K562 (cell line): ENCODE measurements at regions not wholly inside any gene's neighbourhood (a gene's known extent, or its start where the extent isn't known, plus 50 kb on each side); places are given as distances from the start of the nearest gene placed in this dataset.

ENCODE experiments used
- ATAC-seq: fragments of 200-7000 bp; cut with Tn5 transposase; 3 replicates; pipeline ENCODE4 v1.9.1; 2020; ENCODE audit warnings: moderate library complexity
- BruUV-seq: library from RNA; stranded (reverse); fragments of 400-500 nt; replicated peaks from 2 replicates; lab custom pipeline; 2021; lab: Mats Ljungman, UMichigan
- CTCF ChIA-PET: fragments of 300-600 bp; formaldehyde crosslinking; extraction: SDS; loops from one replicate; lab custom pipeline; 2021; ENCODE audit warnings: low intra/inter-chr PET ratio; lab: Yijun Ruan, JAX
- POLR2A ChIA-PET: fragments of 300-600, 350-650 bp; sonication (Branson Sonifier 250); formaldehyde crosslinking; extraction: SDS; loops from one replicate; lab custom pipeline; 2021; ENCODE audit warnings: antibody characterized with exemption, inconsistent platforms; lab: Yijun Ruan, JAX
- DNase-seq, 4 experiments: peaks; one replicate each; pipeline versions ENCODE4 v3.0.0 to v3.0.0-alpha.2; 2011 to 2018; ENCODE audit warnings: low spot score in 3 of 4, mixed read lengths in 3 of 4; ENCODE audit errors: extremely low read depth in 1 of 4
- FAIRE-seq: peaks from 2 replicates; lab custom pipeline; 2011; peaks lifted over from hg19 to GRCh38; lab: Jason Lieb, UNC
- H2AFZ ChIP-seq: 2 replicates; pipeline ENCODE4 v1.6.0; 2011; ENCODE audit warnings: low read depth, low read length, control low read depth, inconsistent platforms
- H3K27ac ChIP-seq: fragments of 200-600 bp; 3 replicates; pipeline ENCODE4 v1.8.0; 2011; ENCODE audit warnings: low read depth, mild to moderate bottlenecking, control low read depth, inconsistent platforms, low read length, moderate library complexity, mixed read lengths; ENCODE audit errors: extremely low read depth
- H3K27me3 ChIP-seq, 2 experiments: fragments of 300-600 bp in 1 of 2; 2 replicates in 1 of 2; 3 replicates in 1 of 2; pipeline versions ENCODE4 v1.6.0 to v1.8.0; 2011; ENCODE audit warnings: inconsistent platforms in 2 of 2, low read length in 2 of 2, mild to moderate bottlenecking in 1 of 2, mixed read lengths in 1 of 2, moderate library complexity in 1 of 2; ENCODE audit not compliant: control insufficient read depth in 2 of 2, insufficient read depth in 2 of 2
- H3K36me3 ChIP-seq: fragments of 300-600 bp; 3 replicates; pipeline ENCODE4 v1.8.0; 2011; ENCODE audit warnings: mild to moderate bottlenecking, low read length, inconsistent platforms; ENCODE audit not compliant: control insufficient read depth, insufficient read depth
- H3K4me1 ChIP-seq, 2 experiments: fragments of 200-600 bp in 1 of 2; replicated peaks in 1 of 2; 2 replicates in 1 of 2; 3 replicates in 1 of 2; pipeline versions ENCODE4 v1.5.1 to v1.8.0; 2011; ENCODE audit warnings: inconsistent platforms in 2 of 2, low read length in 2 of 2, mild to moderate bottlenecking in 1 of 2, mixed read lengths in 1 of 2, moderate library complexity in 1 of 2; ENCODE audit not compliant: control insufficient read depth in 2 of 2, insufficient read depth in 2 of 2
- H3K4me2 ChIP-seq: 2 replicates; pipeline ENCODE4 v1.6.1; 2011; ENCODE audit warnings: low read length, control low read depth, inconsistent platforms, mixed read lengths; ENCODE audit not compliant: insufficient read depth
- H3K4me3 ChIP-seq: fragments of 200-600 bp; sonication (generic), shearing (Covaris generic); 2 replicates; pipeline ENCODE4 v1.5.1; 2016; ENCODE audit warnings: control low read depth, inconsistent platforms
- H3K79me2 ChIP-seq: fragments of 200-600 bp; 3 replicates; pipeline ENCODE4 v1.8.0; 2011; ENCODE audit warnings: low read length, inconsistent platforms; ENCODE audit not compliant: control insufficient read depth, insufficient read depth
- H3K9ac ChIP-seq, 2 experiments: 2 replicates each; pipeline versions ENCODE4 v1.6.0 to v1.6.1; 2011; ENCODE audit warnings: low read depth in 2 of 2, low read length in 2 of 2, control low read depth in 1 of 2, inconsistent platforms in 1 of 2, mild to moderate bottlenecking in 1 of 2, mixed read lengths in 1 of 2; ENCODE audit not compliant: insufficient read depth in 1 of 2
- H3K9me1 ChIP-seq: one replicate; pipeline ENCODE4 v1.6.0; 2011; ENCODE audit warnings: inconsistent platforms, mild to moderate bottlenecking, low read length, moderate library complexity; ENCODE audit not compliant: control insufficient read depth, insufficient read depth
- H3K9me3 ChIP-seq: replicated peaks from 2 replicates; pipeline ENCODE4 v1.5.1; 2011; ENCODE audit warnings: low read depth, low read length, inconsistent platforms; ENCODE audit not compliant: control insufficient read depth, insufficient read depth
- H4K20me1 ChIP-seq: replicated peaks from 2 replicates; pipeline ENCODE4 v1.6.1; 2011; ENCODE audit warnings: low read length, inconsistent platforms, mixed read lengths; ENCODE audit not compliant: control insufficient read depth, insufficient read depth
- HDAC6 ChIP-seq: IDR thresholded peaks from 2 replicates; pipeline ENCODE4 v1.6.1; 2012; ENCODE audit warnings: low read depth, mild to moderate bottlenecking, control low read depth, inconsistent platforms, low read length, moderate library complexity
- IFI16 ChIP-seq: fragments of 250-450 bp; sonication (Bioruptor Pico); IDR thresholded peaks from 2 replicates; pipeline ENCODE4 v2.1.2; 2022; ENCODE audit warnings: mild to moderate bottlenecking, inconsistent platforms
- RFX7 ChIP-seq: fragments of 250-450 bp; sonication (Bioruptor Pico); IDR thresholded peaks from 2 replicates; pipeline ENCODE4 v1.5.1; 2021; ENCODE audit warnings: mild to moderate bottlenecking
- SIX5 ChIP-seq, 2 experiments: IDR thresholded peaks; 2 replicates each; pipeline ENCODE4 v1.6.1; 2011; ENCODE audit warnings: low read length in 2 of 2, borderline replicate concordance in 1 of 2, low read depth in 1 of 2, mild to moderate bottlenecking in 1 of 2, moderate library complexity in 1 of 2; ENCODE audit not compliant: insufficient read depth in 1 of 2
- SMARCB1 ChIP-seq: IDR thresholded peaks from 2 replicates; pipeline ENCODE4 v1.6.1; 2011; ENCODE audit warnings: improper control_type of control experiment, low read depth; ENCODE audit not compliant: insufficient read length
- VEZF1 ChIP-seq: fragments of 200-800 bp; sonication (Bioruptor generic); IDR thresholded peaks from 2 replicates; pipeline ENCODE4 v1.6.1; 2017; ENCODE audit warnings: missing genetic modification characterization, missing compliant biosample characterization
- ZNF282 ChIP-seq: sonication (generic); formaldehyde crosslinking; IDR thresholded peaks from 2 replicates; pipeline ENCODE4 v1.8.1; 2023; ENCODE audit warnings: missing genetic modification reagents
- ZNF311 ChIP-seq: fragments of 250-450 bp; sonication (Bioruptor Pico); IDR thresholded peaks from 2 replicates; pipeline ENCODE4 v1.4.0; 2020; ENCODE audit warnings: mild to moderate bottlenecking, moderate library complexity
- WGBS: fragments of 100-300 bp; shearing (Covaris generic); methylation state at CpG from one replicate; pipeline ENCODE4 v1.1.6; 2016; ENCODE audit warnings: low coverage, mixed read lengths; ENCODE audit not compliant: insufficient coverage; ENCODE audit errors: missing lambda C conversion rate; 5-methylcytosine and 5-hydroxymethylcytosine counted together
- in situ Hi-C: fragments of 300-500 bp; cut with MboI; formaldehyde crosslinking; loops from 4 replicates; pipeline ENCODE4 v1.15.0; 2018; ENCODE audit warnings: inconsistent platforms, mixed read lengths
- intact Hi-C: fragments of 100-400 bp; cut with micrococcal nuclease; formaldehyde crosslinking; loops from 2 replicates; pipeline ENCODE4 v1.14.2; 2022
- TF ChIP-seq, protein P1 (sequence below): fragments of 250-450 bp; sonication (Bioruptor Pico); IDR thresholded peaks from 2 replicates; pipeline ENCODE4 v1.8.0; 2022; ENCODE audit warnings: inconsistent platforms, mild to moderate bottlenecking, moderate library complexity, borderline replicate concordance
- TF ChIP-seq, protein P2 (sequence below), 2 experiments: fragments of 450-650 bp; conservative IDR thresholded peaks; 2 replicates each; pipeline ENCODE4 v1.6.1; 2017; ENCODE audit warnings: mild to moderate bottlenecking in 2 of 2, moderate library complexity in 2 of 2

DNA sequence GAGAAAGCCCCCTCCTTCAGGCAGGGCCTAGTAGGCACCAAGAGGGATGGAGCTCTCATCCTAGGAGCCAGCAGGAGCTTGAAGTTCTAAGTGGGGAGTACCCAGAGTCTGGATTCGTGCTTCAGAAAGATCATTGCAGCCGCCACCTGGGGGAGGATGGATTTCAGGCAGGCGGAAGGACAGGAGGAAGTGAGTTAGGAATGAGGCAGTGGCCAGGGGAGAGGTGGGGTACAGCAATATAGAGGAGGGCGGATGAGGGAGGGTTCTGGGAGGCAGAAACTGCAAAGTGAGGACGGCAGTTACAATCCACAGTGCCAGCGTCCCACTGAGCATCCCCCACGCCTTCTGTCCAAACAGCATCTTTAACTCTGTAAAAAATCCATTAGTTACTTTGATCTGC is 65.2 kb upstream of the LINGO1 start:
- Histone ChIP-seq H3K9ac (no peak overlapping the region), H3K36me3 (no peaks in the 10 kb centered on the region), H3K9me3 (no peaks in the 10 kb centered on the region; the same call in 1 of the 2 replicates), H3K27ac (no peak overlapping the region), H4K20me1 (peaks cover 3% of the 10 kb centered on the region), H3K9me1 (no peaks in the 10 kb centered on the region), H3K4me3 (no peak overlapping the region), H3K4me1 (peaks cover 0 to 10% of the 10 kb centered on the region in 2 experiments; a peak in 1 of 5 replicates), H3K27me3 (peaks cover 12 to 34% of the 10 kb centered on the region in 2 experiments; a peak in 4 of 5 replicates), H3K4me2 (no peak overlapping the region), H3K79me2 (no peaks in the 10 kb centered on the region), H2AFZ (no peak overlapping the region)
- intact Hi-C loops, result no loop called here
- no peak for FAIRE-seq
- no TSS peak for BruUV-seq
- in situ Hi-C loops, result no loop called here
- 5% methylated on average over 6 of the region's 7 CpGs for WGBS
- POLR2A ChIA-PET, result interaction anchor here (0.6 kb wide), 1 partner anchor 15 kb away, joined by 3 read pairs; no protein-coding TSS in a partner anchor
- ATAC-seq, result no peak
- CTCF ChIA-PET, result no interaction called here
- no peak for DNase-seq
- TF ChIP-seq ZNF311 (CRISPR knock-in tag) (no peak), SIX5 (IDR thresholded peaks at IDR 0.05; ENCODE audit: borderline replicate concordance in 1 of 2, insufficient read depth in 1 of 2, low read depth in 1 of 2, low read length in 2 of 2) (no peak), IFI16 (CRISPR knock-in tag) (no peak), HDAC6 (no peak), SMARCB1 (no peak), VEZF1 (CRISPR knock-in tag) (no peak), ZNF282 (CRISPR knock-in tag) (no peak), RFX7 (CRISPR knock-in tag) (no peak)
- TF ChIP-seq, protein P1, sequence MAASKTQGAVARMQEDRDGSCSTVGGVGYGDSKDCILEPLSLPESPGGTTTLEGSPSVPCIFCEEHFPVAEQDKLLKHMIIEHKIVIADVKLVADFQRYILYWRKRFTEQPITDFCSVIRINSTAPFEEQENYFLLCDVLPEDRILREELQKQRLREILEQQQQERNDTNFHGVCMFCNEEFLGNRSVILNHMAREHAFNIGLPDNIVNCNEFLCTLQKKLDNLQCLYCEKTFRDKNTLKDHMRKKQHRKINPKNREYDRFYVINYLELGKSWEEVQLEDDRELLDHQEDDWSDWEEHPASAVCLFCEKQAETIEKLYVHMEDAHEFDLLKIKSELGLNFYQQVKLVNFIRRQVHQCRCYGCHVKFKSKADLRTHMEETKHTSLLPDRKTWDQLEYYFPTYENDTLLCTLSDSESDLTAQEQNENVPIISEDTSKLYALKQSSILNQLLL, result no peak
- TF ChIP-seq, protein P2, sequence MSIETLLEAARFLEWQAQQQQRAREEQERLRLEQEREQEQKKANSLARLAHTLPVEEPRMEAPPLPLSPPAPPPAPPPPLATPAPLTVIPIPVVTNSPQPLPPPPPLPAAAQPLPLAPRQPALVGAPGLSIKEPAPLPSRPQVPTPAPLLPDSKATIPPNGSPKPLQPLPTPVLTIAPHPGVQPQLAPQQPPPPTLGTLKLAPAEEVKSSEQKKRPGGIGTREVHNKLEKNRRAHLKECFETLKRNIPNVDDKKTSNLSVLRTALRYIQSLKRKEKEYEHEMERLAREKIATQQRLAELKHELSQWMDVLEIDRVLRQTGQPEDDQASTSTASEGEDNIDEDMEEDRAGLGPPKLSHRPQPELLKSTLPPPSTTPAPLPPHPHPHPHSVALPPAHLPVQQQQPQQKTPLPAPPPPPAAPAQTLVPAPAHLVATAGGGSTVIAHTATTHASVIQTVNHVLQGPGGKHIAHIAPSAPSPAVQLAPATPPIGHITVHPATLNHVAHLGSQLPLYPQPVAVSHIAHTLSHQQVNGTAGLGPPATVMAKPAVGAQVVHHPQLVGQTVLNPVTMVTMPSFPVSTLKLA (conservative IDR thresholded peaks at IDR 0.05), result no peak
